B cell (primary cell): ENCODE measurements at regions not wholly inside any gene's neighbourhood (a gene's known extent, or its start where the extent isn't known, plus 50 kb on each side); places are given as distances from the start of the nearest gene placed in this dataset.

Source experiments
- CTCF ChIP-seq: fragments of 200-600 bp; IDR thresholded peaks from one replicate; pipeline ENCODE4 v1.8.0; 2022; ENCODE audit warnings: antibody characterized with exemption, mild to moderate bottlenecking
- EZH2 ChIP-seq: IDR thresholded peaks from 2 replicates; pipeline ENCODE4 v1.6.1; 2012; ENCODE audit warnings: borderline replicate concordance, low read depth, mild to moderate bottlenecking, moderate library complexity, low read length; ENCODE audit not compliant: insufficient read depth, poor library complexity, severe bottlenecking

DNA sequence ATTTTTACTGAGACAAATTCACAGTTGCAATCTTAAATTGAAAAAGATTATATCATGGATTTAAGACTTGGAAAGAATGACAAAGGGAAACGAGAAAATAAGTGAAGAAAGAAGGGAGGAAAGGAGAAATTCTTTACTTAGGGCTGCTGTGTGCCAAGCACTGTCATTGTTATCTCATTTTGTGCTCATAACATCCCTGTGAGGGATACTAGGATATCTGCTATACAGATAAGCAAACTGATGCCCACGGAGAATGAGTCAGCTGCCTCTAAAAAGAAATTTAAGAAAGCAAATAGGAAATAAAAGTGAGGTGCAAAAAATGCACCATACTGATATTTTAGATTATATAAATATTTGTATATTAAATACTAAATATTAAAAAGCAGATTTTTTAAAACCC lies 183.6 kb upstream of the NR5A2 start:
- TF ChIP-seq CTCF (no peak), EZH2 (no peak)
